HG03108 (cell line): ENCODE measurements at regions not wholly inside any gene's neighbourhood (a gene's known extent, or its start where the extent isn't known, plus 50 kb on each side); places are given as distances from the start of the nearest gene placed in this dataset.

ENCODE experiments used
- ATAC-seq: cut with Tn5 transposase; IDR thresholded peaks from one replicate; pipeline ENCODE4 v1.9.1; 2021; ENCODE audit warnings: moderate library complexity; ENCODE audit not compliant: unreplicated experiment

GRCh38 chr7:96638669-96639068 is 71.0 kb downstream of the SEM1 start:
- ATAC-seq: no peak

GRCh38 chr7:96637522-96637921 is 72.1 kb downstream of the SEM1 start:
- ATAC-seq: no peak

GRCh38 chr7:96636979-96637378 is 72.7 kb downstream of the SEM1 start:
- no peak for ATAC-seq

GRCh38 chr7:96636342-96636860 is 73.2 kb downstream of the SEM1 start:
- no peak for ATAC-seq

- ATAC-seq: no peak
These were observed 79.8 kb downstream of the SEM1 start for GRCh38 chr7:96629884-96630283.

GRCh38 chr7:96624954-96625353 is 84.7 kb downstream of the SEM1 start:
- ATAC-seq: no peak

- no peak for ATAC-seq
These were observed 87.7 kb downstream of the SEM1 start for GRCh38 chr7:96621932-96622331.

- ATAC-seq: no peak
These were observed 95.3 kb downstream of the SEM1 start for GRCh38 chr7:96614154-96614867.

- ATAC-seq: no peak
These were observed 97.6 kb downstream of the SEM1 start for GRCh38 chr7:96612034-96612433.

GRCh38 chr7:96605045-96605716 is 104.5 kb downstream of the SEM1 start:
- no peak for ATAC-seq

GRCh38 chr7:96599288-96599936 is 110.2 kb downstream of the SEM1 start:
- ATAC-seq: no peak

- ATAC-seq: no peak
These were observed 111.2 kb downstream of the SEM1 start for GRCh38 chr7:96598421-96598820.

GRCh38 chr7:96596120-96596826 is 113.4 kb downstream of the SEM1 start:
- ATAC-seq: no peak

GRCh38 chr7:96591900-96592676 is 117.6 kb downstream of the SEM1 start:
- no peak for ATAC-seq

- no peak for ATAC-seq
These were observed 118.3 kb downstream of the SEM1 start for GRCh38 chr7:96591159-96591899.

- no peak for ATAC-seq
These were observed 120.6 kb downstream of the SEM1 start for GRCh38 chr7:96589038-96589437.

GRCh38 chr7:96579119-96579518 is 130.5 kb downstream of the SEM1 start:
- no peak for ATAC-seq

- no peak for ATAC-seq
These were observed 131.0 kb downstream of the SEM1 start for GRCh38 chr7:96578606-96579005.

- ATAC-seq: no peak
These were observed 146.2 kb downstream of the SEM1 start for GRCh38 chr7:96563409-96563808.

- no peak for ATAC-seq
These were observed 146.7 kb downstream of the SEM1 start for GRCh38 chr7:96562966-96563365.
